ENCODE measurements at regions not wholly inside any gene's neighbourhood (a gene's known extent, or its start where the extent isn't known, plus 50 kb on each side); places are given as distances from the start of the nearest gene placed in this dataset.

- no peak for DNase-seq (ENCODE audit: low read depth)
Measured at GRCh38 chr6:4615891-4616290, 160.3 kb upstream of the CDYL start.

DNA sequence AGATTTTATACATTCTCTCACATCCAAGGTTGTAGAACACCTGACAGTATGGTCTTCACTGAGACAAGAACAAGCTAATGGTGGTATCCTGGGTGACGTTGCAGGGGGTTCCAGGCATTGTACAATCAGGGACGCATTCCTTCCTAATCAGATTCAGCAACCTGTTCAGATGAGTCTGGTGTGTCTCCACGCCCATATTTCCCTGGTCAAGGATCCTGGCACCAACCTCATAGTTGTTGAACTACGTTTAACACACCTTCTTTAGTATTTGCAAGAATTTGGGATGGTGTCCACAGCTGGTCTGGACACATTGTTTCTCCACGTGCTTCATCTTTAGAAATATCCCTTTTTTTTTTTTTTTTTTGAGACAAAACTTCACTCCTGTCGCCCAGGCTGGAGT, 161.0 kb upstream of the CDYL start:
- DNase-seq (ENCODE audit: low read depth) = no peak

DNA sequence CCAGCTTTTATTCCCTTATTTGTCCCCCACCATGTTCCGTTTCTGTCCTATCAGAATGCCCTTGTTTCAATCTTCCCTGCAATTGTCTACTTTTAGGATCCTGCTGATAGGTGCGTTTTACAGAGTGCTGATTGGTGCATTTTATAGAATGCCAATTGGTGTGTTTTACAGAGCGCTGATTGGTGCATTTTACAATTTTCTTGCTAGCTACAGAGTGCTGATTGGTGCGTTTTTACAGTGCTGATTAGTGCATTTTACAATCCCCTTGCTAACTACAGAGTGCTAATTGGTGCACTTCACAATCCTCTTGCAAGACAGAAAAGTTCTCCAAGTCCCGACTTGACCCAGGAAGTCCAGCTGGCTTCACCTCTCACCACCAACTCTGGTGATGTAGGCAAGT, 161.6 kb upstream of the CDYL start:
- DNase-seq (ENCODE audit: low read depth) = no peak

DNA sequence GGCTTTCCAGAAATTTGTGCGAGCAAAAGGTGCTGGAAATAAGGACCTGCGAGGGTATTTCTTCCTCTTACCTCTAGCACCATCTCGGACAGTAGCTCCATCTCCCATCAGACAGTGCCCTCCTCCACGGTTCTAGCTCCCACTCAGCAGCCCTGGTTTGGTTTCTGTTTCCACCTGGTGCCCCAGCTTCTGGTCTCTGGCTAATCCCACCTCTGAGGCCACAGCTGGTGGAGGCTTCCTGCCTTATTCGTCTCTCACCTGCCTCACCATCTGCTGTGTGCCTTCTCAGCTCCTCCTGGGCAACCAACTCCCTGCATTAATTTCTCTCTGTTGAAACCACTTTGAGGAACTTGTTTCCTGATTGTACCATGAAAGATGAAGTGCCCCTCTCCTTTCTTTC, 162.4 kb upstream of the CDYL start:
- DNase-seq (ENCODE audit: low read depth) = no peak

DNA sequence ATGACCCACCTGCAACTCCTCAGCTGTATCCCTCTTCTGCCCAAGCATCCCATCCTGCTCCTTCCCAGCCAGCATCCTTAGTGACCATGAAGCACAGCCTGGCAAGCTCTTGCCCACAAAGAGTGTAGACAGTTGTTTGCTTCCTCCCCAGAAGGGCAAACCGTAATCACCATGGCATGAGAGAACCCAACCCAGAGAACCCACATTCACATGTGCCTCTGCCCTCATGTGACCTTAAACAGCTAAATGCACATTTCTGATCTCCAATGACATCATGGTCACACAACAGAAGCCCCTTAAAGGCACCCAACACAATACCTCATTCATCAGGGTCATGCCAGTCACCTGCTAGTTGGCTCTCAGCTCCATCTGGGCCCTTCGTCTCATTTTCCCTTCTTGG, 162.8 kb upstream of the CDYL start:
- no peak for DNase-seq (ENCODE audit: low read depth)

- DNase-seq (ENCODE audit: low read depth) = no peak
Measured at GRCh38 chr6:4612636-4613171, 163.5 kb upstream of the CDYL start.

GRCh38 chr6:4611429-4612129, 164.6 kb upstream of the CDYL start:
- DNase-seq (ENCODE audit: low read depth) = no peak

DNA sequence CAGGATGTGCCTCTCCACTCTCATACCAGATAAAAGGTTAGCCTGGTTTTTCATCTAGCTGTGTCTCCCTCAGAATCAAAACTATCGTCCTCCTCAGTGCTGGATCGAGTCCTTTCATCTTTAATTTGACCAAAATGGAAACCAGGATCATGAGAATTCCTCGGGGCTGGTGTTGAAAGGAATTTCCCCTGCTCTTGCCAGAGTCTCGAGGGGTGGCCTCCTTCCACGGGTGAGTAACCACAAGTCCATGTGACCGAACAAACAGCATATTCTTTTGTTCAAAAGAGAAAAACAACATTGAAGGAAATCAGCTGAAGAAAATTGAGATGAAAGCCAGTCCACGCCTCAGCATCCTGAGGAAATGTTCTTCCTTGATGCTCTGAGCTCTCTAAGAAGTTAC, 165.9 kb upstream of the CDYL start:
- DNase-seq (ENCODE audit: low read depth) = no peak

DNA sequence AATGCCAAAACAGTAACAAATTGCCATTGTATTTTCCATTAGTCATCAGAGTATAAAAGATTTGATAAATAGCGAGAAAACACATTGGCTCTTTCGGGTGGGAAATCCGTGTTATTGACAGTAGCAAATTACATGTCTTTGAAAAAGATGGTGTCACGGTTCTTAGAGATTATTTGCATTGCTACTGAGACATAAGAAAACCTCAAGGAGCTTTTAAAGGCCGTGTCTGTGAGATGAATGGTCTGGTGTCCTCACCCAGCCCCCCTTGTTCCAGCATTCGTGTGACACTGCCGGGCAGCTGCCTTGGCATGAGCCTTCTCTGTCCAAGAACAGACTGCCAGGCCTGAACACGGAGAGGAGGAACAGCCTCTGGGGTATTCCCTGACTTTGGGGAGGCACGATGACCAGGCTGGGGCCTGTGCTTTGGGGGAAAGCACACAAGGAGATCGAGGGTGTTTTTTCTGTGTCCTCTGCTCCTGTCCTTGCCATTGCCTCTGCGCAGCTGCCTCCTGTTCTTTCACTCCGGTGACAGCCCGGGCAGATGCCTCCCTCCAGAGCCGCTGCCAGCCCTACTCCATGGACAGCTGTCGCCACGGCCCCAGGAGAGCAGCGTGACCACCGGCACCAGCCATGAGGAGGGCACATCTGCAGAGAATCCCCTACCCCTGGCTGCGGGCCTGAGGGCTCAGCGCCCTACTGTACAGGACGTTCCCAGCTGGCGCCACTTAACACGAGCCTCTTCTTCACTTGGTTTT, 167.7 kb upstream of the CDYL start:
- no peak for DNase-seq (ENCODE audit: low read depth)

DNA sequence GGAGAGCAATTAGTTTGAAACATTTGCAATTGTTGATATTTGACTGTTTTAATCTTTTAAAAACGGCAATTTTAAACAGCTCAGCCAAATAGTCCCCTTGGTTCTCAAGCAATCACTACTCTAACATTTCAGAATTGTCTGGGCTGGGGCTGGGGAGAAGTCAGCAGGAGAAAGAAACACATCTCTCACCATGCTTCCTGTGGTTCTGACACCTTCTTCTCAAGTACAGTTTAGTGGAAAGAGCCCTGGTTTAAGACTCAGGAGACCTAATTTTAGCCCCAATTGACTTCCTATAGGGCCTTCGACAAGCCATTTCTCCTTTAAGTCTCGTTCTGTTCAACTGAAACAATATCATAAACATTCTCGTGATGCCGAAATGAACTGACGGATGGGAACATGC, 168.4 kb upstream of the CDYL start:
- no peak for DNase-seq (ENCODE audit: low read depth)

GRCh38 chr6:4606821-4607704, 169.1 kb upstream of the CDYL start:
- DNase-seq (ENCODE audit: low read depth) = no peak

GRCh38 chr6:4606016-4606415, 170.2 kb upstream of the CDYL start:
- DNase-seq (ENCODE audit: low read depth) = no peak

DNA sequence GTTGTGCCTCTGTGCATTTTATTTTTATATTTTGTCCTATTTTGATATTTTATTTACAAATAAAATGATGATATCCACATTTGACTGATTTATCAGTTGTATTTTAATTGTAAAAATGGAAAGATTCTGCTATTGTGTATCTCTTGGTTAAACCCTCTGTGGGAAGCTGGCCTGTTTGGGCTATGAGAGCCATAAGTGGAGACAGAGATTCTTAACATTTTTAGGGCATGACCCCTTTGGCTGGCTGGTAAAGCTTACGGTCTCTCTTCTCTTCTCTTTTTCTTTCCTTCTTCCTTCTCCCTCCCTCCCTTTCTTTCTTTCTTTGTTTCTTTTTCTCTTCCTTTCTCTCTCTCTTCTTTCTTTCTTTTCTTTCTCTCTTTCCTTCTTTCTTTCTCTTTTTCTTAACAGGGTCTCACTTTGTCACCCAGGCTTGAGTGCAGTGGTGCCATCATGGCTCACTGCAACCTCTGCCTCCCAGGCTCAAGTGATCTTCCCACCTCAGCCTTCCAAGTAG, 172.3 kb upstream of the CDYL start:
- DNase-seq (ENCODE audit: low read depth) = no peak

DNA sequence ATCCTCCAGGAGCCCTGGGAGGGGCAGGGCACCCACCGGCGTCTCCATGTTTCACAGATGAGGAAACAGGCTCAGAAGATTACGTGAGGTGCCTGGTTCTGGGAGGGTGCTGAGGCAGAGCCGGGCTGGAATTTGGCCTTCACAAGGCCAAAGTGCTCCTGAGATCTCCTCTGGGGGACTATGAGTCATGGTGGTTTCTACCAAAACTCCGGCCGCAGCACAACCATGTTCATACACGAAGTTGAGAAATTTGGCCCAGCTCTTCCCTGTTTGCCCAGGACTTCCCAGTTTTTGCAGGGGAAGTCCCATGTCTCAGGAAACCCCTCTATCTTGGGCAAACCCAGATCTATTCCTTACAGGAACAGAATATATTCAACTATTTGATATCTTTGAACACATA, 172.9 kb upstream of the CDYL start:
- DNase-seq (ENCODE audit: low read depth) = no peak

- no peak for DNase-seq (ENCODE audit: low read depth)
Measured at GRCh38 chr6:4599924-4600323, 176.3 kb upstream of the CDYL start.

DNA sequence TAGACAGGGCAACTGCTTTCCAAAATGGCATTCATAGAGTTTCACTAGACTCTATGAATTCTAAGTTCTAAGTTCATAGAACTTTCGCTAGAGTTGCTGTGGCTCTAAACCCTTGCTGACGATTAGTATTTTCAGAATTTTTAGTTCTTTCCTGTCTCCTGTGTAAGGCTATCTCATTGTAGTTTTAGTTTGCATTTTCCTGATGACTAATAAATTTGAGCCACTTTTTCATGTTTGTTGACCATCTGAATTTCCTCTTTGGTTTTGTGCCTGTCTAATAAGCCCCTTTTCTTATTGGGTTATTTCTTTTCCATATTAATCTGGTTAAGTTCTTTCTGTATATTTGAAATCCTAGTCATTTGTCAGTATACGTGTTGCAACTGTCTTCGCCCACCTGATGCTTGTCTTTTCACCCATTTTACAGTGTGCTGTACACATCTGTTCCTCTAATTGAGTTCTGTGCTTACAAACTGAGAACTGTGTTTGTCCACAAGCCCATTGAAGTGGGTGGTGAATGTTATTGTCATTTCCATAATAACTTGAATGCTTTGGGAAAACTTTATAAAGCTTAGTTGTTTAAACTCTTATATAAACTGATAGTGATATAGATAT, 177.7 kb upstream of the CDYL start:
- DNase-seq (ENCODE audit: low read depth) = no peak

- no peak for DNase-seq (ENCODE audit: low read depth)
Measured at GRCh38 chr6:4593951-4594350, 182.3 kb upstream of the CDYL start.

- no peak for DNase-seq (ENCODE audit: low read depth)
Measured at GRCh38 chr6:4592026-4592425, 184.2 kb upstream of the CDYL start.

- no peak for DNase-seq (ENCODE audit: low read depth)
Measured at GRCh38 chr6:4591218-4591617, 185.0 kb upstream of the CDYL start.

- no peak for DNase-seq (ENCODE audit: low read depth)
Measured at GRCh38 chr6:4589295-4589694, 186.9 kb upstream of the CDYL start.

DNA sequence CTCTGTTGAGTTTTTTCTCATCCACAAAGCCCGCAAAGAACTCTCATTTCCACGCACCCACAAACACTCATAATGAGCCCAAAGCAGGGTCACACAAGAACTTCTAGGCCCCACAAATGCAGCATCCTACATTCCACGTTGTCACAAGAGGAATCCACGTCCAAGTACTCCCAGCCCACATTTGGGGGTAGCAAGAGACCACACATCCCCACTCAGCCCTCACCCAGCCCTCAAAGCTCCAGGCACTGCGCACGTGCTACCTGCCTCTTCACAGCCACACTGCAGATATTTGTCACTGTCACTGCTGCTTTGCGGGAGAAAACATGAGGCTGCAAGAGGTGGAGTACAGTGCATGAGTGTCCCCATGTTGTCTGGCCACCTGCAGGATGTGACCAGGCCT, 187.6 kb upstream of the CDYL start:
- no peak for DNase-seq (ENCODE audit: low read depth)

- no peak for DNase-seq (ENCODE audit: low read depth)
Measured at GRCh38 chr6:4588163-4588562, 188.0 kb upstream of the CDYL start.

All from stimulated activated CD8-positive, alpha-beta memory T cell treated with anti-CD3 and anti-CD28 coated beads, Interleukin-12 subunit alpha, Interleukin-12 subunit beta, amount 100 ng/mL, for 1 hour (primary cell).